ENCODE measurements at regions not wholly inside any gene's neighbourhood (a gene's known extent, or its start where the extent isn't known, plus 50 kb on each side); places are given as distances from the start of the nearest gene placed in this dataset.

- Mint-ChIP-seq H3K9me3 (no peaks in the 10 kb centered on the region), H3K36me3 (ENCODE audit: low read depth) (no peaks in the 10 kb centered on the region), H3K27ac (no peak overlapping the region)
These were observed 479.6 kb downstream of the GATA3 start for GRCh38 chr10:8534096-8534495.

GRCh38 chr10:8534891-8535290 lies 480.4 kb downstream of the GATA3 start:
- peaks cover 12% of the 10 kb centered on the region for H3K27me3 Mint-ChIP-seq
- no peak overlapping the region for H3K4me3 Mint-ChIP-seq
- H3K4me1 Mint-ChIP-seq (ENCODE audit: low read depth): no peaks in the 10 kb centered on the region
- no peaks in the 10 kb centered on the region for H3K9me3 Mint-ChIP-seq
- no peaks in the 10 kb centered on the region for H3K36me3 Mint-ChIP-seq (ENCODE audit: low read depth)
- H3K27ac Mint-ChIP-seq: no peak overlapping the region

More at GRCh38 chr10:8534096-8534495, 479.6 kb downstream of the GATA3 start:
- Mint-ChIP-seq H3K27me3 (peaks cover 12% of the 10 kb centered on the region), H3K4me1 (ENCODE audit: low read depth) (no peaks in the 10 kb centered on the region), H3K4me3 (no peak overlapping the region)

- peaks cover 4% of the 10 kb centered on the region for H3K9me3 Mint-ChIP-seq
- no peaks in the 10 kb centered on the region for H3K36me3 Mint-ChIP-seq (ENCODE audit: low read depth)
- no peak overlapping the region for H3K27ac Mint-ChIP-seq
- no peak overlapping the region for H3K4me3 Mint-ChIP-seq
- H3K4me1 Mint-ChIP-seq (ENCODE audit: low read depth): peaks cover 10% of the 10 kb centered on the region
- H3K27me3 Mint-ChIP-seq: peaks cover 13% of the 10 kb centered on the region
These were observed 484.6 kb downstream of the GATA3 start for GRCh38 chr10:8539056-8539455.

- peaks cover 3% of the 10 kb centered on the region for H3K27me3 Mint-ChIP-seq
- no peak overlapping the region for H3K27ac Mint-ChIP-seq
- no peaks in the 10 kb centered on the region for H3K36me3 Mint-ChIP-seq (ENCODE audit: low read depth)
- H3K9me3 Mint-ChIP-seq: peaks cover 7% of the 10 kb centered on the region
- no peak overlapping the region for H3K4me3 Mint-ChIP-seq
- H3K4me1 Mint-ChIP-seq (ENCODE audit: low read depth): peaks cover 13% of the 10 kb centered on the region
These were observed 489.0 kb downstream of the GATA3 start for GRCh38 chr10:8543361-8544056.

GRCh38 chr10:8544057-8544380 lies 489.5 kb downstream of the GATA3 start:
- H3K36me3 Mint-ChIP-seq (ENCODE audit: low read depth): no peaks in the 10 kb centered on the region
- H3K9me3 Mint-ChIP-seq: peaks cover 7% of the 10 kb centered on the region
- H3K4me3 Mint-ChIP-seq: no peak overlapping the region
- peaks cover 3% of the 10 kb centered on the region for H3K27me3 Mint-ChIP-seq
- peaks cover 13% of the 10 kb centered on the region for H3K4me1 Mint-ChIP-seq (ENCODE audit: low read depth)
- no peak overlapping the region for H3K27ac Mint-ChIP-seq

- H3K4me1 Mint-ChIP-seq (ENCODE audit: low read depth): peaks cover 13% of the 10 kb centered on the region
- H3K27ac Mint-ChIP-seq: no peak overlapping the region
- no peaks in the 10 kb centered on the region for H3K36me3 Mint-ChIP-seq (ENCODE audit: low read depth)
- H3K9me3 Mint-ChIP-seq: peaks cover 7% of the 10 kb centered on the region
- no peak overlapping the region for H3K4me3 Mint-ChIP-seq
- peaks cover 3% of the 10 kb centered on the region for H3K27me3 Mint-ChIP-seq
These were observed 490.0 kb downstream of the GATA3 start for GRCh38 chr10:8544500-8544899.

GRCh38 chr10:8554574-8554973 lies 500.1 kb downstream of the GATA3 start:
- Mint-ChIP-seq H3K4me1 (ENCODE audit: low read depth) (no peaks in the 10 kb centered on the region), H3K36me3 (ENCODE audit: low read depth) (no peaks in the 10 kb centered on the region), H3K9me3 (peaks cover 9% of the 10 kb centered on the region), H3K27ac (no peak overlapping the region), H3K27me3 (peaks cover 16% of the 10 kb centered on the region), H3K4me3 (no peak overlapping the region)

- peaks cover 8% of the 10 kb centered on the region for H3K9me3 Mint-ChIP-seq
- no peaks in the 10 kb centered on the region for H3K4me1 Mint-ChIP-seq (ENCODE audit: low read depth)
- no peaks in the 10 kb centered on the region for H3K36me3 Mint-ChIP-seq (ENCODE audit: low read depth)
- H3K27ac Mint-ChIP-seq: no peak overlapping the region
- H3K4me3 Mint-ChIP-seq: no peak overlapping the region
- peaks cover 12% of the 10 kb centered on the region for H3K27me3 Mint-ChIP-seq
These were observed 501.8 kb downstream of the GATA3 start for GRCh38 chr10:8556321-8556720.

- peaks cover 9% of the 10 kb centered on the region for H3K4me1 Mint-ChIP-seq (ENCODE audit: low read depth)
- H3K4me3 Mint-ChIP-seq: no peak overlapping the region
- H3K36me3 Mint-ChIP-seq (ENCODE audit: low read depth): no peaks in the 10 kb centered on the region
- peaks cover 7% of the 10 kb centered on the region for H3K9me3 Mint-ChIP-seq
- peak overlapping the region; percentile 49 for H3K27ac Mint-ChIP-seq
- H3K27me3 Mint-ChIP-seq: peaks cover 14% of the 10 kb centered on the region
These were observed 509.0 kb downstream of the GATA3 start for GRCh38 chr10:8563478-8563877.

- H3K27ac Mint-ChIP-seq: no peak overlapping the region
- H3K4me1 Mint-ChIP-seq (ENCODE audit: low read depth): peaks cover 16% of the 10 kb centered on the region
- H3K9me3 Mint-ChIP-seq: peaks cover 7% of the 10 kb centered on the region
- no peak overlapping the region for H3K4me3 Mint-ChIP-seq
- H3K27me3 Mint-ChIP-seq: peaks cover 23% of the 10 kb centered on the region
- no peaks in the 10 kb centered on the region for H3K36me3 Mint-ChIP-seq (ENCODE audit: low read depth)
These were observed 512.2 kb downstream of the GATA3 start for GRCh38 chr10:8566737-8567136.

GRCh38 chr10:8568401-8568800 lies 513.9 kb downstream of the GATA3 start:
- Mint-ChIP-seq H3K27me3 (peaks cover 32% of the 10 kb centered on the region), H3K4me1 (ENCODE audit: low read depth) (peaks cover 16% of the 10 kb centered on the region), H3K4me3 (no peak overlapping the region), H3K36me3 (ENCODE audit: low read depth) (no peaks in the 10 kb centered on the region), H3K27ac (peak overlapping the region; percentile 62), H3K9me3 (peaks cover 7% of the 10 kb centered on the region)

GRCh38 chr10:8575620-8576019 lies 521.1 kb downstream of the GATA3 start:
- Mint-ChIP-seq H3K36me3 (ENCODE audit: low read depth) (peaks cover 3% of the 10 kb centered on the region), H3K4me1 (ENCODE audit: low read depth) (peaks cover 42% of the 10 kb centered on the region), H3K27me3 (peaks cover 34% of the 10 kb centered on the region), H3K27ac (no peak overlapping the region), H3K9me3 (peaks cover 7% of the 10 kb centered on the region), H3K4me3 (no peak overlapping the region)

GRCh38 chr10:8576281-8576680 lies 521.8 kb downstream of the GATA3 start:
- peak overlapping the region; percentile 9 for H3K27ac Mint-ChIP-seq
- H3K36me3 Mint-ChIP-seq (ENCODE audit: low read depth): peaks cover 3% of the 10 kb centered on the region
- peaks cover 33% of the 10 kb centered on the region for H3K27me3 Mint-ChIP-seq
- H3K4me1 Mint-ChIP-seq (ENCODE audit: low read depth): peaks cover 42% of the 10 kb centered on the region
- H3K4me3 Mint-ChIP-seq: no peak overlapping the region
- peaks cover 7% of the 10 kb centered on the region for H3K9me3 Mint-ChIP-seq

GRCh38 chr10:8576911-8577310 lies 522.4 kb downstream of the GATA3 start:
- H3K36me3 Mint-ChIP-seq (ENCODE audit: low read depth): peaks cover 3% of the 10 kb centered on the region
- H3K9me3 Mint-ChIP-seq: peaks cover 7% of the 10 kb centered on the region
- peaks cover 46% of the 10 kb centered on the region for H3K4me1 Mint-ChIP-seq (ENCODE audit: low read depth)
- H3K27me3 Mint-ChIP-seq: peaks cover 36% of the 10 kb centered on the region
- peak overlapping the region; percentile 84 for H3K27ac Mint-ChIP-seq
- H3K4me3 Mint-ChIP-seq: peak overlapping the region; percentile 59

GRCh38 chr10:8577686-8578085 lies 523.2 kb downstream of the GATA3 start:
- Mint-ChIP-seq H3K36me3 (ENCODE audit: low read depth) (peaks cover 3% of the 10 kb centered on the region), H3K4me1 (ENCODE audit: low read depth) (peaks cover 48% of the 10 kb centered on the region), H3K4me3 (peak overlapping the region; percentile 59), H3K27me3 (peaks cover 35% of the 10 kb centered on the region), H3K9me3 (peaks cover 7% of the 10 kb centered on the region), H3K27ac (peak overlapping the region; percentile 84)

All from stimulated activated naive CD8-positive, alpha-beta T cell treated with anti-CD3 and anti-CD28 coated beads, Interleukin-15, Interleukin-2, amounts not matched to agents 100 ng/mL and 50 ng/mL, for 24 hours (primary cell).